SKM-1 treated with dmso at 0.1 percent for 144 hours (cell line): ENCODE measurements at regions not wholly inside any gene's neighbourhood (a gene's known extent, or its start where the extent isn't known, plus 50 kb on each side); places are given as distances from the start of the nearest gene placed in this dataset.

Experiments used
- DNase-seq: peaks from one replicate; lab custom pipeline; 2025; ENCODE audit not compliant: unreplicated experiment; lab: John Stamatoyannopoulos, UW

GRCh38 chr12:102601621-102602020 lies 121.3 kb upstream of the IGF1 start:
- no peak for DNase-seq

- no peak for DNase-seq
Observed at GRCh38 chr12:102596687-102597086, 116.3 kb upstream of the IGF1 start.

GRCh38 chr12:102596031-102596430 lies 115.7 kb upstream of the IGF1 start:
- DNase-seq: no peak

GRCh38 chr12:102595315-102595714 lies 115.0 kb upstream of the IGF1 start:
- DNase-seq: no peak

- no peak for DNase-seq
Observed at GRCh38 chr12:102593134-102593533, 112.8 kb upstream of the IGF1 start.

GRCh38 chr12:102592134-102592533 lies 111.8 kb upstream of the IGF1 start:
- DNase-seq: no peak

GRCh38 chr12:102573237-102573636 lies 92.9 kb upstream of the IGF1 start:
- DNase-seq: no peak

GRCh38 chr12:102571889-102572288 lies 91.5 kb upstream of the IGF1 start:
- DNase-seq: no peak

- DNase-seq: no peak
Observed at GRCh38 chr12:102570256-102570655, 89.9 kb upstream of the IGF1 start.

- no peak for DNase-seq
Observed at GRCh38 chr12:102569803-102570202, 89.4 kb upstream of the IGF1 start.

GRCh38 chr12:102568276-102568675 lies 87.9 kb upstream of the IGF1 start:
- no peak for DNase-seq

- no peak for DNase-seq
Observed at GRCh38 chr12:102567031-102567985, 86.9 kb upstream of the IGF1 start.

GRCh38 chr12:102565555-102565954 lies 85.2 kb upstream of the IGF1 start:
- no peak for DNase-seq

- DNase-seq: no peak
Observed at GRCh38 chr12:102564026-102564425, 83.7 kb upstream of the IGF1 start.

GRCh38 chr12:102562836-102563425 lies 82.6 kb upstream of the IGF1 start:
- no peak for DNase-seq

GRCh38 chr12:102551186-102551585 lies 70.8 kb upstream of the IGF1 start:
- DNase-seq: no peak

GRCh38 chr12:102549691-102550090 lies 69.3 kb upstream of the IGF1 start:
- no peak for DNase-seq

- DNase-seq: no peak
Observed at GRCh38 chr12:102548543-102548942, 68.2 kb upstream of the IGF1 start.

- no peak for DNase-seq
Observed at GRCh38 chr12:102543494-102544485, 63.4 kb upstream of the IGF1 start.

- DNase-seq: no peak
Observed at GRCh38 chr12:102542816-102543440, 62.6 kb upstream of the IGF1 start.
